Stimulated activated CD4-positive, alpha-beta T cell treated with anti-CD3 and anti-CD28 coated beads, Interleukin-4, amount 100 ng/mL, for 1 hour (primary cell): ENCODE measurements at regions not wholly inside any gene's neighbourhood (a gene's known extent, or its start where the extent isn't known, plus 50 kb on each side); places are given as distances from the start of the nearest gene placed in this dataset.

ENCODE experiments used
- DNase-seq: peaks from one replicate; pipeline ENCODE4 v3.0.0-alpha.2; 2020

GRCh38 chr20:42020316-42020715 lies 402.1 kb upstream of the CHD6 start:
- no peak for DNase-seq

GRCh38 chr20:42018979-42019378 lies 400.8 kb upstream of the CHD6 start:
- no peak for DNase-seq

GRCh38 chr20:42010090-42010489 lies 391.9 kb upstream of the CHD6 start:
- DNase-seq: no peak

DNA sequence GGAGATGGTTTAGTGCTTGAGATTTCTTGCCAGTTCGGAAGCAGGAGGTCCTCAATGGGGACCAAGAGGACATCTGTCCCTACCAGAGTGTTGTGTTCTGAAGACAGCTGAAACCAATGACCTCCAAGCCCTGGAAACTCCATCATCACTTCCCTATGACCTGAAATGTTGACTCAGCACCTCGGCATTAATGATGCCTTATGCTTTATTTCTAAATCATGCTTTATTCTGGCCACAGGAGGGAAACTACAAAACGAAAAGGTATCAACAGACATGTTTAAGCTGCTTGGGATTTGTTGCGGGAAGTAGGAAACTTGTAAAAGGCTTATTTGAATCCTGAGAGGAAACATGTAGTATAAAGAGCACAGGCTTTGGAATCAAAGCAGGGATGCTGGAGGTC lies 389.1 kb upstream of the CHD6 start:
- DNase-seq: no peak

DNA sequence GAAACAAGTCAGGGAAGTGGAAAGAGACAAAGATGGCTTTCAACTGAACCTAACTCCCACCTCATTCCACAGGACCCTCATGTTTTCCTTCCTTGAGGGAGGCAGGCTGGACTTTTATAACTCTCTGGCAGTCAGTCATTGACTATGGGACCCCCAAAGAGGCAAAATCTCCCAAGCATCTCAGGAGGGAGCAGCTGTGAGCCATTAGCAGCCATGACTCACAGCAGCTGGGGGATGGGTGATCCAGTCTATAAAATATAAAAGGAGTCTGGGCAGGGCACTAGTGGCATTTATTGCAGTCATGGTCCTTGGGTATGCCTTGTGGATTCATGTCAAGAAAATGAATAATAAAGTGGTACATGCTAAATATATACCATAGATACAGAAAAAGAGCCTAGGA lies 387.0 kb upstream of the CHD6 start:
- DNase-seq: no peak

DNA sequence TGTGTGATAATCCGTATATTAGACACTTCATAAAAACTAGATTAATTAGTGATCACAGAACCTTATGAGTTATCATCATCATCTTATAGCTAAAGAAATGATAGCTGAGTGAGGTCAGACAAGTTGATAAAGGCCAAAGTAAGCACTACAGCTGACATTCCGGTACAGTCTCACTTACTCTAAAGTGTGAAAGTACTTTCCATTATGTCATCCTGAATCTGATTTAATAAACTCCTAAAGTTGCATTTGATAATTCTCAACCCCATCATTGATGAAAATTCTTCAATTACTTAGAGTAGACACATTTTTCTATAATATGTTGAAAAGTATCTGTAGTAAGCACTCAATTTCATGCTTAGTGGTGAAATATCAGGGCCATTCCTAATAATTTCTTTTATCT lies 385.2 kb upstream of the CHD6 start:
- DNase-seq: no peak

DNA sequence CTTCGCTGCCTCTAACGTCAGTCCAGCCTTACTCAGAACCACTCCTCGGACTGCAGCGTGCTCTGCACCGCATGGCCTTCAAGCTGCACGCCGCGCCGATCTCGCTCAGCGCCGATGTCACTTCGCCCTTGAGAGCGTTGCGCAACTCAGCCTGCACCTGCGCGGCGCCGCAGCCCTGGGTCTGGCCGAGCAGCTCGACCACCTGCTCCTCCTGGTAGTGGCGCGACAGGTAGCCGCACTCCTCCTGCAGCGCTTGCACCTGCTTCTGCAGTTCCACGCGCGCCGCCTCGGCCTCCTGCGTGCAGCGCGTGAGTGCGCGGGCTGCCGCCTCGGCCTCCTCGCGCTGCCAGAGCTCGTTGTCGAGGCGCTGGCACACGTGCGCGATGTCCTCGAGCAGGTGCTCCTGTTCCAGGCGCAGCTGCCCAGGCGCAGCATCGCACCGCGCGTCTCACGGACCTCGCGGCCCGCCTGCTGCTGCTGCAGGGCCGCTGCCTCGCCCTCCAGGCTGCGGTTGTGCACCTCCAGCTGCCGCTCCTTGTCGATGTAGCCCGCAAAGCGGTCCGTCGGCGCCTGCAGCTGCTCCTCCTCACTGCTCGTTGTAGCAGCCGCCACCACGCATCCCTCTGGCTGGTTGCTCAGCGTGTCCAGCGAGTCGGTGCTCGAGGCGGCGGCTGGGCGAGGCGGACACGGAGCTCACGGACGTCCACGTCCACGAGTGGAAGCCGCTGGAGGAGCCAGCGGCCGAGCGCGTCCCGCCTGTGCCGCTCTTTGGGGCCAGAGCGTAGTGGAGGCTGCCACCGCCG lies 380.6 kb upstream of the CHD6 start:
- DNase-seq: no peak

DNA sequence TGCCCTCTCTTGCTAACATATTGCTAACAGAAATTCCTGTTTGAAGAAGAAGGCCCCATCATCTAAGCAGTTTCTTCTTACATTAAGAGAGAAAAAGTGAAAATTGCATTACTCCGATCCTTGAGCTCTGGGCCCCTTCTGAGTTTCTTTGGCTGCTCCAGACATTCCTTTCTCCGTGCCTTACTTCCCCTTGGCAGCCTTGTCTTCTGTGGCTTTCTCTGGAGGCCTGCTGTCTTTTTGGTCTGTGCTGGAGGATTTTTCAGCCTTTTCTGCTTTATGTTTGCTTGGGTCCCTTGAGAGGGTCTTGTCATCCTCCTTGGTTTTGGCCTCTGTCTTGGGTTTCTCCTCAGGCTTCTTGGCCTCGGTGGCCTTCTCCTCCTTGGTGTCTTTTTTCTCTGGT lies 378.8 kb upstream of the CHD6 start:
- no peak for DNase-seq

- no peak for DNase-seq
Measured at GRCh38 chr20:41992481-41992880, 374.3 kb upstream of the CHD6 start.

DNA sequence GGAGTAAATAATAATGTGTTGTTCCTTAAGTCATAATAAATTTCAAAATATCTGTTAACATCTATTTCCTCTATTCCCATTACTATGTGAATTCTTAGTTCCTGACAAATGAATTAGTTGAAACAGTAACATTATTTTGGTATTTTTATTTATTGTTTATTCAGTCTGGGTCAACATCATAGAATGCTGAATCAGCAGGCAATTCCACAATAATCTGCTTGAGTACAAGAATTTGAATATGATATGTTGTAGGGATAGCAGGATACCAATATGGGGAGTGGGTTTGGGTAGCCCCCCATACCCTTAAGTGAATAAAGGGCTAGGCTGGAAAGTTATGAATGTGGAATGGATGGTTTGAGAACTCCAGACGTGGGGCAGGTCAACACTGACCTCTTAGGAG lies 373.2 kb upstream of the CHD6 start:
- no peak for DNase-seq

DNA sequence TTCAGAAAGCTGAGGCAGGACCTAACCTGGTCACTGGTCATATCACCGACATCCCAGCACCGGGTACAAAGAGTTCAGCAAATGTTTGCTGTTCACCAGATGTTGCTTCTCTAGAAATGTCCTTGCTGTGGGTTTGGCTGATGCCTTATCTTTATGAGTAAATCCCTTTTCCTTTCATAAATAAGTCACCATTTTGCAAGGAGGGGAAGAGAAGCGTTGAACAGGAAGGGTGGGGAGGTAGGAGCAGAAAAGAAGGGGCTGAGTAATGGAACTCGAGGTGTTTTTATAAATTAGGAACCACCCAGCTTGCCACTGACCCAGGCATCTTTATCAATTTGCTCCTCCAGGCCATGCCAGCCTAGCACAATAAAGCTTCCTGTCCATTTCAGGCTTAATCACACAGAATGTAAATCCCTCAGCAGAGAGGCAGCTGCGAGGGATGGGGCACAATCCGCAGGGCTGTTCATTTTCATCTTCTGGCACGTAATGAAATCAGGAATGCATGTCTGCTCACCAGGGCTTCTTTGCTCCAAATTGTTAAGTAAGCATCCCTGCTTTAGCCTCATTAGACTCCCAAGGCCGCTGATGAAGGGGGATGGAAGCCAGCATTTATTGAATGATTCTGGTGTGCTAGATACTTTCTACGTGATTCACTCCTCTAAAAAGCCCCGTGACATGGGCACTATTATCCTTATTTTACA lies 371.9 kb upstream of the CHD6 start:
- DNase-seq: no peak

- DNase-seq: no peak
Measured at GRCh38 chr20:41989039-41989679, 371.0 kb upstream of the CHD6 start.

- no peak for DNase-seq
Measured at GRCh38 chr20:41984031-41984430, 365.9 kb upstream of the CHD6 start.

DNA sequence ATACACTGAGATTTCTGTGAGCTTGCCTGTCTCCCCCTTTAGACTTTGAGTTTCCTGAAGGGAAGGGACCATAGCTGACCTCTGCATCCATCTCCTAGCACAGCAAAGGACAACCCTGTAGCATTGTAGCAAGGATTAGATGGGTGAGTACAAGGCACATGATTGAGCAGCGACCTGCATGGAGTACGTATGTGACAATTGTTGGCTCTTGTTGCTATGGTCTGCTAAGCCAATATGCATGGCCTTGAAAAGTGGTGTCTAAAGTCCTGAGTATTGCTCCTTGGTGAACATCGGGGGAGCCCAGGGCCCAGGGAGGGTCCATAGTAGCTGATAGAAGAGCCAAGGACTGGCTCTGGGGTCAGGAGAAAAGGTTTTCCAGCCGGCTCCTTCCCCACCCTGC lies 365.0 kb upstream of the CHD6 start:
- no peak for DNase-seq

DNA sequence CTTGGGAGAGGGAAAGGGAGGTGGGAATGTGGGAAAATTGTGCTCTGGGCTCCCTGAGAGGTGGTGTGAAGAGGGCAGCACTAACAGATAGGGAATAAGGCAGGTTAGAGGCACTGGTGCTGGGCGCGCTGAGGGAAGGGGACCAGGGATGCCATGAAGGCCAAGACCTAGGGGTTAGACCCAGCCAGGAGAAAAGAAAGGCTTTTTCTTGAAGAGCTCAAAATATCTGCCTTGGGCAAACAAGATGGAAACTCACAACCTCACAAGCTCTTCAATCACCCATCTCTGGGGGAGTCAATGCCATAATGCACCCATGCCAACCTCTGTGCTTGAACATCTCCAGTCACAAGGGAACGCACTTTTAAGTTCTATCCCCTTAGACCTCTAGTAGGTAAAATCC lies 363.6 kb upstream of the CHD6 start:
- DNase-seq: no peak

DNA sequence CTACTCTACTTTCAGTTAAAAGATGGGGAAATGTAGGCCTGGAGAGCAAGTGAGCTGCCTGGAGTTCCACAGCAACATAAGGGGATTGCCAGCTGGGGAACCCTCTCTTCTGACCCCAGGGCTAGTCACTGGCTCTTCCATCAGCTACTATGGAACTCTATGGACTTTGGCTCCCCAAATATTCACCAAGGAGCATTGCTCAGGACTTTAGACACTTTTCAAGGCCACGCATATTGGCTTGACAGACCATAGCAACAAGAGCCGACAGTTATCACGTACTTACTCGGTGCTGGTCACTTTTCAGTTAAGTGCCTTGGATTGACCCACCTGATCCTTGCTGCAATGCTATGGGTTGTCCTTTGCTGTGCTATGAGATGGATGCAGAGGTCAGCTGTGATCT lies 360.7 kb upstream of the CHD6 start:
- no peak for DNase-seq

DNA sequence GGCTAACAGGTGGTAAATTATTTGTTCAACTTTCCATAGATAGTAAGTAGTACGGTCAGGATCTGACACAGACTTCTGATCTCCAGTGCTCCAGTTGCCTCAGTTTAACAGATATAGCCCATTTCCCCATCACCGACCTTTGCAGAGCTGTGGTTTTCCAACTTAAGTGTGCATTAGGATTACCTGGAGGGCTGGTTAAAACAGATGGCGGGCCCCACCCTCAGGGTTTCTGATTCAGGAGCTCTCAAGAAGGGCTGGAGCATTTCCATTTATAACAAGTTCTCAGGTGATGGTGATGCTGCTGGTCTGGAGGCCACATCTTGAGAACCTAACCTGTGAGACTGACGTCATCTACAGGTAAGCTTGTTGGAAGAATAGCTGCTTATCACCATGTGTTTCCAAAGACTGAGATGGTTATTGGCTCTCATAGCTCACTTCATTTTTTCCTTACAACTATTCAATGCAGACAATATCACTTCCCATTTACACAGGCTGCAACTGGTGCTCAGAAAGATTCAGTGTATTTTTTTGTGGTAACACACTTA lies 360.1 kb upstream of the CHD6 start:
- no peak for DNase-seq

GRCh38 chr20:41969656-41970055 lies 351.5 kb upstream of the CHD6 start:
- DNase-seq: no peak

DNA sequence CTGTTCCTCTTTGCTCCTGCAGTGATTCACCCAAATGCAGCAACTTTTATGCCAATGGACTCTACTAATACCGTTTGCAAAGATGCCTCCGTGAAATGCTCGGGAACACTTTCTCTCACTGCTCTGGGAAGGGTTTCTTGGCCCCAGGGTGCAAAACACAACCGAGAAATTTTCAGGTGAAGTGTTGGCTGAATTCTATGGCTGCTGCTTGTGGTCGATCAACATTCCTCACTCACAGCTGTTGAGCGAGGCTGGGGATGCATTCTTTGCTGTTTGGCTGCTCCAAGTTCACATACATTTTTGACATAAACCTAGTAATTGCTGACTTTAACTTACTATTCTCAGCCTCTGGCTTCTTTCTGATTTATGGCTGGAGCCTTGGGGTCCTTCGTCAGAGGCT lies 342.0 kb upstream of the CHD6 start:
- DNase-seq: no peak

- no peak for DNase-seq
Measured at GRCh38 chr20:41958391-41958790, 340.2 kb upstream of the CHD6 start.

- no peak for DNase-seq
Measured at GRCh38 chr20:41956338-41957074, 338.3 kb upstream of the CHD6 start.

GRCh38 chr20:41952166-41952565 lies 334.0 kb upstream of the CHD6 start:
- DNase-seq: no peak

- no peak for DNase-seq
Measured at GRCh38 chr20:41951615-41952014, 333.4 kb upstream of the CHD6 start.
